Stimulated activated CD4-positive, alpha-beta T cell treated with anti-CD3 and anti-CD28 coated beads, Interleukin-1b, Interleukin-23, amount 100 ng/mL, for 48 hours (primary cell): ENCODE measurements at regions not wholly inside any gene's neighbourhood (a gene's known extent, or its start where the extent isn't known, plus 50 kb on each side); places are given as distances from the start of the nearest gene placed in this dataset.

Experiments
- DNase-seq: peaks from one replicate; pipeline ENCODE4 v3.0.0-alpha.2; 2020

GRCh38 chr13:73599232-73600128 lies 534.7 kb downstream of the KLF12 start:
- no peak for DNase-seq

- DNase-seq, result no peak
Observed at GRCh38 chr13:73598020-73598712, 536.0 kb downstream of the KLF12 start.

GRCh38 chr13:73596382-73596781 lies 537.6 kb downstream of the KLF5 start:
- DNase-seq, result no peak

- no peak for DNase-seq
Observed at GRCh38 chr13:73593199-73593765, 534.5 kb downstream of the KLF5 start.

- no peak for DNase-seq
Observed at GRCh38 chr13:73591861-73592260, 533.1 kb downstream of the KLF5 start.

GRCh38 chr13:73590795-73591194 lies 532.0 kb downstream of the KLF5 start:
- DNase-seq, result no peak

GRCh38 chr13:73585236-73585635 lies 526.4 kb downstream of the KLF5 start:
- DNase-seq, result no peak

GRCh38 chr13:73583331-73583730 lies 524.5 kb downstream of the KLF5 start:
- no peak for DNase-seq

GRCh38 chr13:73580513-73581267 lies 521.9 kb downstream of the KLF5 start:
- DNase-seq, result no peak

GRCh38 chr13:73579574-73580274 lies 520.9 kb downstream of the KLF5 start:
- no peak for DNase-seq

- no peak for DNase-seq
Observed at GRCh38 chr13:73578251-73578875, 519.6 kb downstream of the KLF5 start.

GRCh38 chr13:73576291-73576690 lies 517.5 kb downstream of the KLF5 start:
- no peak for DNase-seq

- DNase-seq, result no peak
Observed at GRCh38 chr13:73572824-73573223, 514.0 kb downstream of the KLF5 start.

- DNase-seq, result no peak
Observed at GRCh38 chr13:73571376-73571775, 512.6 kb downstream of the KLF5 start.

GRCh38 chr13:73556902-73557301 lies 498.1 kb downstream of the KLF5 start:
- DNase-seq, result peak; percentile 2

GRCh38 chr13:73556128-73556527 lies 497.3 kb downstream of the KLF5 start:
- no peak for DNase-seq

- no peak for DNase-seq
Observed at GRCh38 chr13:73551736-73552135, 492.9 kb downstream of the KLF5 start.

- no peak for DNase-seq
Observed at GRCh38 chr13:73549717-73550116, 490.9 kb downstream of the KLF5 start.

GRCh38 chr13:73548449-73548848 lies 489.6 kb downstream of the KLF5 start:
- no peak for DNase-seq

- DNase-seq, result no peak
Observed at GRCh38 chr13:73547239-73547638, 488.4 kb downstream of the KLF5 start.

- no peak for DNase-seq
Observed at GRCh38 chr13:73544175-73544574, 485.4 kb downstream of the KLF5 start.

- no peak for DNase-seq
Observed at GRCh38 chr13:73542446-73542845, 483.6 kb downstream of the KLF5 start.
